ENCODE measurements at regions not wholly inside any gene's neighbourhood (a gene's known extent, or its start where the extent isn't known, plus 50 kb on each side); places are given as distances from the start of the nearest gene placed in this dataset.
"Not testable (repeated sequence)": the region's sequence is repeated elsewhere in the genome, so short reads cannot be mapped to it uniquely, and the experiment has no call there.

- peaks cover 2% of the 10 kb centered on the region for H3K36me3 Mint-ChIP-seq (ENCODE audit: low read depth)
- TF ChIP-seq, protein P1, sequence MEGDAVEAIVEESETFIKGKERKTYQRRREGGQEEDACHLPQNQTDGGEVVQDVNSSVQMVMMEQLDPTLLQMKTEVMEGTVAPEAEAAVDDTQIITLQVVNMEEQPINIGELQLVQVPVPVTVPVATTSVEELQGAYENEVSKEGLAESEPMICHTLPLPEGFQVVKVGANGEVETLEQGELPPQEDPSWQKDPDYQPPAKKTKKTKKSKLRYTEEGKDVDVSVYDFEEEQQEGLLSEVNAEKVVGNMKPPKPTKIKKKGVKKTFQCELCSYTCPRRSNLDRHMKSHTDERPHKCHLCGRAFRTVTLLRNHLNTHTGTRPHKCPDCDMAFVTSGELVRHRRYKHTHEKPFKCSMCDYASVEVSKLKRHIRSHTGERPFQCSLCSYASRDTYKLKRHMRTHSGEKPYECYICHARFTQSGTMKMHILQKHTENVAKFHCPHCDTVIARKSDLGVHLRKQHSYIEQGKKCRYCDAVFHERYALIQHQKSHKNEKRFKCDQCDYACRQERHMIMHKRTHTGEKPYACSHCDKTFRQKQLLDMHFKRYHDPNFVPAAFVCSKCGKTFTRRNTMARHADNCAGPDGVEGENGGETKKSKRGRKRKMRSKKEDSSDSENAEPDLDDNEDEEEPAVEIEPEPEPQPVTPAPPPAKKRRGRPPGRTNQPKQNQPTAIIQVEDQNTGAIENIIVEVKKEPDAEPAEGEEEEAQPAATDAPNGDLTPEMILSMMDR (conservative IDR thresholded peaks at IDR 0.05): no peak
- H3K4me3 Mint-ChIP-seq: no peak overlapping the region
- H3K9me3 Mint-ChIP-seq: peaks cover 8% of the 10 kb centered on the region
- no peak overlapping the region for H3K27ac Mint-ChIP-seq (ENCODE audit: unreplicated experiment)
- no peak for DNase-seq (ENCODE audit: low read depth, low spot score)
- no peaks in the 10 kb centered on the region for H3K27me3 Mint-ChIP-seq (ENCODE audit: low read depth)
- H3K4me1 Mint-ChIP-seq: no peaks in the 10 kb centered on the region
These were observed 1124.7 kb downstream of the DNAJB9 start for GRCh38 chr7:109694149-109695071.

GRCh38 chr7:109695419-109695818 lies 1125.7 kb downstream of the DNAJB9 start:
- Mint-ChIP-seq H3K27me3 (ENCODE audit: low read depth) (no peaks in the 10 kb centered on the region), H3K4me3 (no peak overlapping the region), H3K9me3 (peaks cover 8% of the 10 kb centered on the region), H3K4me1 (no peaks in the 10 kb centered on the region), H3K36me3 (ENCODE audit: low read depth) (peaks cover 2% of the 10 kb centered on the region), H3K27ac (ENCODE audit: unreplicated experiment) (no peak overlapping the region)
- TF ChIP-seq, protein P1 (conservative IDR thresholded peaks at IDR 0.05): no peak
- DNase-seq (ENCODE audit: low read depth, low spot score): no peak

DNA sequence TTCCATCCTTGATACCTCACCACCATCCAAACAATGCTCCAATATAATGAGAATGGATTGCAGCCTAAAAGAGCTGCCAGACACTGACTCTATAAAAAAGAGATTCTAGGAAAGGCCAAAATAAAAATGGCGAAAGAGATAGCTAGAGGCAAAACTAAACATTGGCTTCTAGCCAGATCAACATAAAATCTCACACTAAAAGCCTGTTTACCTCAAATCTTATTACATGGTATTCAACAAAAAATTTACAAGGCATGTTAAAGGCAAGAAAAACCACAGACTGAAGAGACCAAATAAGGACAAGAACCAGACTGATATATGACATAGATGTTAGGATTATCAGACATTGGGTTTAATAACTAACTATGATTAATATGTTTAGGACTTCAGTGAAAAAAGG lies 1127.0 kb downstream of the DNAJB9 start:
- TF ChIP-seq, protein P1 (conservative IDR thresholded peaks at IDR 0.05): no peak
- Mint-ChIP-seq H3K4me3 (no peak overlapping the region), H3K27ac (ENCODE audit: unreplicated experiment) (no peak overlapping the region), H3K9me3 (peaks cover 6% of the 10 kb centered on the region), H3K27me3 (ENCODE audit: low read depth) (no peaks in the 10 kb centered on the region), H3K4me1 (no peaks in the 10 kb centered on the region), H3K36me3 (ENCODE audit: low read depth) (peaks cover 2% of the 10 kb centered on the region)
- no peak for DNase-seq (ENCODE audit: low read depth, low spot score)

DNA sequence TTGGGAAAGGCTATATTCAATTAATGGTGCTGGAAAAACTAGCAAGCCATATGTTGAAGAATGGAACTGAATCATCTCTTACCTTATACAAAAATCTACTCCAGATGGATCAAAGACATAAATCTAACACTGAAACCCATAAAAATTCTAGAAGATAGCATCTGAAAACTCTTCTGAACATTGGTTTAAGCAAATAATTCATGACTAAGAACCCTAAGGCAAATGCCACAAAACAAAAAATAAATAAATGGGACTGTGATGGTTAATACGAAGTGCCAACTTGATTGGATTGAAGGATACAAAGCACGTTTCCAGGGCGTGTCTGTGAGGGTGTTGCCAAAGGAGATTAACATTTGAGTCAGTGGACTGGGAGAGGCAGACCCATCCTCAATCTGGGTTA lies 1130.0 kb downstream of the DNAJB9 start:
- H3K4me1 Mint-ChIP-seq: no peaks in the 10 kb centered on the region
- no peak overlapping the region for H3K27ac Mint-ChIP-seq (ENCODE audit: unreplicated experiment)
- H3K36me3 Mint-ChIP-seq (ENCODE audit: low read depth): no peaks in the 10 kb centered on the region
- H3K9me3 Mint-ChIP-seq: peaks cover 6% of the 10 kb centered on the region
- no peak overlapping the region for H3K4me3 Mint-ChIP-seq
- no peaks in the 10 kb centered on the region for H3K27me3 Mint-ChIP-seq (ENCODE audit: low read depth)
- DNase-seq (ENCODE audit: low read depth, low spot score): no peak
- TF ChIP-seq, protein P1 (conservative IDR thresholded peaks at IDR 0.05): no peak

- Mint-ChIP-seq H3K4me1 (no peaks in the 10 kb centered on the region), H3K9me3 (no peaks in the 10 kb centered on the region), H3K27me3 (ENCODE audit: low read depth) (no peaks in the 10 kb centered on the region), H3K36me3 (ENCODE audit: low read depth) (no peaks in the 10 kb centered on the region), H3K27ac (ENCODE audit: unreplicated experiment) (no peak overlapping the region), H3K4me3 (no peak overlapping the region)
- DNase-seq (ENCODE audit: low read depth, low spot score): no peak
- TF ChIP-seq, protein P1 (conservative IDR thresholded peaks at IDR 0.05): no peak
These were observed 1143.7 kb downstream of the DNAJB9 start for GRCh38 chr7:109713366-109713765.

DNA sequence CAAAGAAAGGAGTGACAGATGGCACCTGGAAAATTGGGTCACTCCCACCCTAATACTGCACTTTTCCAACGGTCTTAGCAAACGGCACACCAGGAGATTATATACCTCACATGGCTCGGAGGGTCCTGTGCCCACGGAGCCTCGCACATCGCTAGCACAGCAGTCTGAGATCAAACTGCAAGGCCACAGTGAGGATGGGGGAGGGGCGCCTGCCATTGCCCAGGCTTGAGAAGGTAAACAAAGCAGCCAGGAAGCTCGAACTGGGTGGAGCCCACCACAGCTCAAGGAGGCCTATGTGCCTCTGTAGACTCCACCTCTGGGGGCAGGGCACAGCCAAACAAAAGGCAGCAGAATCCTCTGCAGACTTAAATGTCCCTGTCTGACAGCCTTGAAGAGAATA lies 1149.7 kb downstream of the DNAJB9 start:
- H3K9me3 Mint-ChIP-seq; H3K4me1 Mint-ChIP-seq; H3K4me3 Mint-ChIP-seq; H3K36me3 Mint-ChIP-seq (ENCODE audit: low read depth); H3K27ac Mint-ChIP-seq (ENCODE audit: unreplicated experiment); DNase-seq (ENCODE audit: low read depth, low spot score); H3K27me3 Mint-ChIP-seq (ENCODE audit: low read depth): not testable (repeated sequence)

Data from neural crest cell (in vitro differentiated cells).